ENCODE measurements at regions not wholly inside any gene's neighbourhood (a gene's known extent, or its start where the extent isn't known, plus 50 kb on each side); places are given as distances from the start of the nearest gene placed in this dataset.

DNA sequence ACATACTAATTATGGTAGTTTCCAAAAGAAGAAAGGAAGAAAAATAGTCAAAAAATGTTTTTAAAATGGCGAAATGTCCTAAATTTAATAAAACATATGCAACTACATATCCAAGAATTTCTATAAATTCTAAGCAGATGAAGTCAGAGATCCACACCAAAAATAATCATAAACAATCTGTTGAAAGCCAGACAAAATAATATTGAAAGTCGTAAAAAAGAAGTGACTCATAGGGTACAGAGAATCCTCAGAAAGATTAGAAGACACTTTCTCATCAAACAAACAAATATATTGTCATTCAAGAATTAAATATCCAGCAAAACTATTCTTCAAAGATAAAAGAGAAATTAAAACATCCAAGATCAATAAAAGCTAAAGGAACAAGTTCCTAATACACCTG, 281.4 kb upstream of the ZNF804A start:
- TF ChIP-seq FOXP2 (optimal IDR thresholded peaks at IDR 0.05; ENCODE audit: control extremely low read depth, extremely low read length, insufficient read depth) (no peak), EZH2 (IDR thresholded peaks at IDR 0.05) (no peak), POLR2AphosphoS5 (IDR thresholded peaks at IDR 0.05; ENCODE audit: borderline replicate concordance, low read depth, low read length) (no peak)
